ENCODE measurements at regions not wholly inside any gene's neighbourhood (a gene's known extent, or its start where the extent isn't known, plus 50 kb on each side); places are given as distances from the start of the nearest gene placed in this dataset.

DNA sequence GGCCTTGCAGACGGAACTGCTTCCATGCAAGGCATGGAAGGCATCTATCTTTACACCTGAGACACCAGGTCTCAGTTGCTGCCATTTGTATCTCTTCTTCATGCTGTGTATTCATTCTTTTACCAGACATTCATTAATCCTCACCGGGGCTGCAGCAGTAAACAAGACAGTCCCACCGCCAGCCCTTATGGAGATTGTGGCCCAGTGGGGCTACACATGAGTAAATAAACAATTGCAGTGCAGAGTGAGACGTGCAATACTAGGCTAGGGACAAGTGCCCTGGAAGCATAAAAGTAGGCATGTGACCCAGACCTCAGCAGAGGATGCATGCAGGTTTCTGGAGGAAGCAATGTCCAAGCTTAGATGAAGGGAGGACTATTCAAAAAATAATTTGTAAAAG is 497.6 kb upstream of the KLHL29 start (continued):
- TF ChIP-seq, protein P1, sequence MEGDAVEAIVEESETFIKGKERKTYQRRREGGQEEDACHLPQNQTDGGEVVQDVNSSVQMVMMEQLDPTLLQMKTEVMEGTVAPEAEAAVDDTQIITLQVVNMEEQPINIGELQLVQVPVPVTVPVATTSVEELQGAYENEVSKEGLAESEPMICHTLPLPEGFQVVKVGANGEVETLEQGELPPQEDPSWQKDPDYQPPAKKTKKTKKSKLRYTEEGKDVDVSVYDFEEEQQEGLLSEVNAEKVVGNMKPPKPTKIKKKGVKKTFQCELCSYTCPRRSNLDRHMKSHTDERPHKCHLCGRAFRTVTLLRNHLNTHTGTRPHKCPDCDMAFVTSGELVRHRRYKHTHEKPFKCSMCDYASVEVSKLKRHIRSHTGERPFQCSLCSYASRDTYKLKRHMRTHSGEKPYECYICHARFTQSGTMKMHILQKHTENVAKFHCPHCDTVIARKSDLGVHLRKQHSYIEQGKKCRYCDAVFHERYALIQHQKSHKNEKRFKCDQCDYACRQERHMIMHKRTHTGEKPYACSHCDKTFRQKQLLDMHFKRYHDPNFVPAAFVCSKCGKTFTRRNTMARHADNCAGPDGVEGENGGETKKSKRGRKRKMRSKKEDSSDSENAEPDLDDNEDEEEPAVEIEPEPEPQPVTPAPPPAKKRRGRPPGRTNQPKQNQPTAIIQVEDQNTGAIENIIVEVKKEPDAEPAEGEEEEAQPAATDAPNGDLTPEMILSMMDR (IDR thresholded peaks at IDR 0.05 in 2 of 3, conservative IDR thresholded peaks at IDR 0.05 in 1 of 3; ENCODE audit: borderline replicate concordance in 1 of 3, insufficient read depth in 1 of 3, low read depth in 2 of 3, low read length in 2 of 3): no peak
- TF ChIP-seq CEBPB (IDR thresholded peaks at IDR 0.05; ENCODE audit: low read depth) (no peak), YY1 (IDR thresholded peaks at IDR 0.05; ENCODE audit: extremely low read depth, insufficient replicate concordance, low read depth, low read length) (no peak), EZH2phosphoT487 (IDR thresholded peaks at IDR 0.05; ENCODE audit: borderline replicate concordance) (no peak)
- TF ChIP-seq, protein P2, sequence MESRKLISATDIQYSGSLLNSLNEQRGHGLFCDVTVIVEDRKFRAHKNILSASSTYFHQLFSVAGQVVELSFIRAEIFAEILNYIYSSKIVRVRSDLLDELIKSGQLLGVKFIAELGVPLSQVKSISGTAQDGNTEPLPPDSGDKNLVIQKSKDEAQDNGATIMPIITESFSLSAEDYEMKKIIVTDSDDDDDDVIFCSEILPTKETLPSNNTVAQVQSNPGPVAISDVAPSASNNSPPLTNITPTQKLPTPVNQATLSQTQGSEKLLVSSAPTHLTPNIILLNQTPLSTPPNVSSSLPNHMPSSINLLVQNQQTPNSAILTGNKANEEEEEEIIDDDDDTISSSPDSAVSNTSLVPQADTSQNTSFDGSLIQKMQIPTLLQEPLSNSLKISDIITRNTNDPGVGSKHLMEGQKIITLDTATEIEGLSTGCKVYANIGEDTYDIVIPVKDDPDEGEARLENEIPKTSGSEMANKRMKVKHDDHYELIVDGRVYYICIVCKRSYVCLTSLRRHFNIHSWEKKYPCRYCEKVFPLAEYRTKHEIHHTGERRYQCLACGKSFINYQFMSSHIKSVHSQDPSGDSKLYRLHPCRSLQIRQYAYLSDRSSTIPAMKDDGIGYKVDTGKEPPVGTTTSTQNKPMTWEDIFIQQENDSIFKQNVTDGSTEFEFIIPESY (IDR thresholded peaks at IDR 0.05; ENCODE audit: extremely low read depth, insufficient replicate concordance, low read length): no peak

DNA sequence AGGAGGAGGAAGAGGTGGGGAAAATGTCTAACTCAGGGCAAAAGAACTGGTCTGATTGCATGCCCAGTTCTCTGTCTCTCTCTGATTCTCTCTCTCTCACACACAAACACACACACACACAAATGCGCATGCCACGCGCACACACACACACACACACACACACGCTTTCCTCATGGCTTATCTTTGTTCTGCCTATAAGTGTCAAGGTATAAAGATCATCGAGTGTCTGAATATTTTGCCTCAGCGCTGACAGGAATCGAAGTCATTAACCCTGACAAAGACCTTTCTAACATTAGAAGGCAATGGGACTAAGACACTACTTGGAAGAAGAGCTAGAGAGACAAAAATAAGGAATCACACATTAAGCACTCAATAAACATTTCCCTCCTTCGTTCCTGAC is 497.1 kb upstream of the KLHL29 start:
- Histone ChIP-seq H3K4me3 (replicated peaks in 1 of 2; ENCODE audit: low read depth in 1 of 2, low read length in 2 of 2) (no peak overlapping the region), H3K27me3 (ENCODE audit: insufficient read depth, low read length) (no peaks in the 10 kb centered on the region), H3K27ac (ENCODE audit: low read depth, low read length) (no peak overlapping the region), H3K4me1 (ENCODE audit: control insufficient read depth in 1 of 2, insufficient read depth in 2 of 2, low read length in 2 of 2) (no peaks in the 10 kb centered on the region), H2AFZ (ENCODE audit: low read depth, low read length, poor library complexity, severe bottlenecking) (no peak overlapping the region), H3K79me2 (ENCODE audit: insufficient read depth, low read length) (no peaks in the 10 kb centered on the region), H4K20me1 (ENCODE audit: insufficient read depth) (no peaks in the 10 kb centered on the region), H3K9me3 (ENCODE audit: control insufficient read depth in 1 of 2, insufficient read depth in 1 of 2, low read depth in 1 of 2, low read length in 2 of 2) (no peaks in the 10 kb centered on the region), H3K9ac (ENCODE audit: low read length) (no peak overlapping the region), H3K4me2 (ENCODE audit: low read length) (no peak overlapping the region), H3K9me2 (ENCODE audit: insufficient read depth) (no peaks in the 10 kb centered on the region), H3K36me3 (ENCODE audit: control insufficient read depth in 1 of 2, insufficient read depth in 2 of 2, low read length in 2 of 2) (no peaks in the 10 kb centered on the region)
- ChIA-PET POLR2A (no interaction called here), RAD21 (ENCODE audit: low non-redundant PET in 1 of 2, low total read pairs in 2 of 2, uncharacterized antibody in 2 of 2, unreplicated experiment in 2 of 2) (interaction anchor here in 1 of 2 experiments (0.7 kb wide), 1 partner anchor 1073 kb away, joined by 3 read pairs; no protein-coding TSS in a partner anchor), CTCF (no interaction called here)
- DNase-seq (ENCODE audit: low read depth, low spot score) (no peak), ATAC-seq (no peak)
- intact Hi-C loops (cut with micrococcal nuclease): no loop called here
- no peak for TF ChIP-seq JUND (IDR thresholded peaks at IDR 0.05)
- no peak for TF ChIP-seq SIN3A (IDR thresholded peaks at IDR 0.05; ENCODE audit: low read depth)
- TF ChIP-seq TCF7L2 (IDR thresholded peaks at IDR 0.05; ENCODE audit: borderline replicate concordance, extremely low read depth, insufficient read depth, insufficient read length): no peak
- no peak for TF ChIP-seq POLR2AphosphoS5 (IDR thresholded peaks at IDR 0.05; ENCODE audit: low read depth, low read length)
- no peak for TF ChIP-seq CEBPB (IDR thresholded peaks at IDR 0.05; ENCODE audit: low read depth)
- no peak for TF ChIP-seq EGR1 (IDR thresholded peaks at IDR 0.05; ENCODE audit: low read depth)
- TF ChIP-seq, protein P3, sequence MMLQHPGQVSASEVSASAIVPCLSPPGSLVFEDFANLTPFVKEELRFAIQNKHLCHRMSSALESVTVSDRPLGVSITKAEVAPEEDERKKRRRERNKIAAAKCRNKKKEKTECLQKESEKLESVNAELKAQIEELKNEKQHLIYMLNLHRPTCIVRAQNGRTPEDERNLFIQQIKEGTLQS (IDR thresholded peaks at IDR 0.05): no peak
- TF ChIP-seq, protein P1 (IDR thresholded peaks at IDR 0.05 in 2 of 3, conservative IDR thresholded peaks at IDR 0.05 in 1 of 3; ENCODE audit: borderline replicate concordance in 1 of 3, insufficient read depth in 1 of 3, low read depth in 2 of 3, low read length in 2 of 3): no peak
- TF ChIP-seq, protein P2 (IDR thresholded peaks at IDR 0.05; ENCODE audit: extremely low read depth, insufficient replicate concordance, low read length): no peak
- no peak for TF ChIP-seq ELF1 (IDR thresholded peaks at IDR 0.05; ENCODE audit: borderline replicate concordance, low read depth)
- no TSS peak for BruUV-seq (replicated peaks)
